Adrenal gland (tissue), 9 donors: ENCODE measurements at regions not wholly inside any gene's neighbourhood (a gene's known extent, or its start where the extent isn't known, plus 50 kb on each side); places are given as distances from the start of the nearest gene placed in this dataset.

Source experiments
- DNase-seq, 7 donors: peaks; one replicate each; pipeline ENCODE4 v3.0.0-alpha.2; 2019 to 2020
- H3K27ac ChIP-seq, 5 donors: fragments of 200-600 bp; sonication (generic) in 4 of 5; 1 replicate in 3 of 5; 2 replicates in 2 of 5; pipeline versions ENCODE4 v1.5.1 to v1.8.0; 2016 to 2020; ENCODE audit warnings: mild to moderate bottlenecking in 1 of 5
- H3K27me3 ChIP-seq: fragments of 200-600 bp; 2 replicates; pipeline ENCODE4 v1.8.0; 2021
- H3K36me3 ChIP-seq, 2 donors: fragments of 200-600 bp; replicated peaks in 1 of 2; 1 replicate in 1 of 2; 2 replicates in 1 of 2; pipeline versions ENCODE4 v1.5.1 to v1.8.0; 2018 to 2022
- H3K4me1 ChIP-seq, 2 donors: fragments of 200-600 bp; replicated peaks in 1 of 2; 1 replicate in 1 of 2; 2 replicates in 1 of 2; pipeline versions ENCODE4 v1.5.1 to v1.8.0; 2018 to 2021
- H3K4me3 ChIP-seq, 4 donors: fragments of 200-600 bp; sonication (generic) in 3 of 4; one replicate each; pipeline ENCODE4 v1.5.1; 2016 to 2018
- H3K9me3 ChIP-seq, 3 donors: fragments of 200-600 bp; sonication (generic) in 1 of 3; replicated peaks in 1 of 3; 1 replicate in 2 of 3; 2 replicates in 1 of 3; pipeline versions ENCODE4 v1.5.1 to v1.8.0; 2016 to 2021
- POLR2A ChIP-seq, 2 donors: fragments of 450-650 bp; IDR thresholded peaks; one replicate each; pipeline ENCODE4 v1.6.1; 2017; ENCODE audit warnings: antibody characterized with exemption in 2 of 2, mild to moderate bottlenecking in 2 of 2, moderate library complexity in 1 of 2
- WGBS, 4 donors: extraction: QIAGEN DNeasy Blood & Tissue Kit in 2 of 4; methylation state at CpG; one replicate each; pipeline versions ENCODE4 v1.1.5 to v1.1.7; 2013 to 2017; 5-methylcytosine and 5-hydroxymethylcytosine counted together
- intact Hi-C, 2 donors: fragments of 100-400 bp; cut with DNase I; formaldehyde crosslinking; loops; one replicate each; pipeline versions ENCODE4 v1.14.1 to v1.15.0; 2022 to 2023
- TF ChIP-seq, protein P1 (sequence below), 6 experiments: fragments of 450-650 bp in 4 of 6; fragments of 200-600 bp in 2 of 6; sonication (generic) in 1 of 6; IDR thresholded peaks; 1 replicate in 5 of 6; 2 replicates in 1 of 6; pipeline versions ENCODE4 v1.5.1 to v1.8.0; 2016 to 2021; ENCODE audit warnings: antibody characterized with exemption in 6 of 6, mild to moderate bottlenecking in 2 of 6, moderate library complexity in 1 of 6
- donor health status: healthy with polysubstance abuse.
- donor health status: Bipolar disorder and iron deficiency.
- donor health status: DM: yes; HTN: yes; CAD: no.
- donor health status: DM: no; HTN: no; CAD: no.
- donor health status: DM: no; HTN: no; CAD: no.

DNA sequence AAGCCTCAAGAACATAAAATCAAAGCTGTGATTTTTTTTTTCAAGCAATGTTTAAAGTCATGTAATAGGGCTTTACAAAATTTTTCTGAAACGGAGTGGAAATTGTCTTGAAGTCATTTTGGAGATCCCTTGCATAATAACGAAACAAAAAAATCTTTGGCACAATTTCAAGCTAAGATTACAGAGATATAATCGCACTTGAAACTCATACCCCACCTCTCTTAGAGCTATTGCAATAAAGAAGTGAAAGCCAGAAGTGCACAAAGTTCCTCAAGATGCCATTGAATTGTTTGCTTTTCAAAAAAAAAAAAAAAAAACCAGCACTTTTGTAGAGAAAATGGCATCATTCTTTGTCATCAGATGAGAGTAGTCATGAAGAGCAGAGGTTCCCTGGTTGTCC, 152.3 kb downstream of the PAX3 start:
- no peaks in the 10 kb centered on the region for H3K4me1 ChIP-seq
- H3K27ac ChIP-seq: no peak overlapping the region
- no peak overlapping the region for H3K4me3 ChIP-seq
- no peaks in the 10 kb centered on the region for H3K9me3 ChIP-seq
- no peaks in the 10 kb centered on the region for H3K27me3 ChIP-seq
- WGBS, 4 donors: 60 to 73% (median 62%) methylated on average over 3 of the region's 3 CpGs
- DNase-seq: no peak
- H3K36me3 ChIP-seq: no peaks in the 10 kb centered on the region
- intact Hi-C loops: no loop called here
- TF ChIP-seq POLR2A (IDR thresholded peaks at IDR 0.05): no peak
- TF ChIP-seq, protein P1, sequence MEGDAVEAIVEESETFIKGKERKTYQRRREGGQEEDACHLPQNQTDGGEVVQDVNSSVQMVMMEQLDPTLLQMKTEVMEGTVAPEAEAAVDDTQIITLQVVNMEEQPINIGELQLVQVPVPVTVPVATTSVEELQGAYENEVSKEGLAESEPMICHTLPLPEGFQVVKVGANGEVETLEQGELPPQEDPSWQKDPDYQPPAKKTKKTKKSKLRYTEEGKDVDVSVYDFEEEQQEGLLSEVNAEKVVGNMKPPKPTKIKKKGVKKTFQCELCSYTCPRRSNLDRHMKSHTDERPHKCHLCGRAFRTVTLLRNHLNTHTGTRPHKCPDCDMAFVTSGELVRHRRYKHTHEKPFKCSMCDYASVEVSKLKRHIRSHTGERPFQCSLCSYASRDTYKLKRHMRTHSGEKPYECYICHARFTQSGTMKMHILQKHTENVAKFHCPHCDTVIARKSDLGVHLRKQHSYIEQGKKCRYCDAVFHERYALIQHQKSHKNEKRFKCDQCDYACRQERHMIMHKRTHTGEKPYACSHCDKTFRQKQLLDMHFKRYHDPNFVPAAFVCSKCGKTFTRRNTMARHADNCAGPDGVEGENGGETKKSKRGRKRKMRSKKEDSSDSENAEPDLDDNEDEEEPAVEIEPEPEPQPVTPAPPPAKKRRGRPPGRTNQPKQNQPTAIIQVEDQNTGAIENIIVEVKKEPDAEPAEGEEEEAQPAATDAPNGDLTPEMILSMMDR (IDR thresholded peaks at IDR 0.05): no peak

DNA sequence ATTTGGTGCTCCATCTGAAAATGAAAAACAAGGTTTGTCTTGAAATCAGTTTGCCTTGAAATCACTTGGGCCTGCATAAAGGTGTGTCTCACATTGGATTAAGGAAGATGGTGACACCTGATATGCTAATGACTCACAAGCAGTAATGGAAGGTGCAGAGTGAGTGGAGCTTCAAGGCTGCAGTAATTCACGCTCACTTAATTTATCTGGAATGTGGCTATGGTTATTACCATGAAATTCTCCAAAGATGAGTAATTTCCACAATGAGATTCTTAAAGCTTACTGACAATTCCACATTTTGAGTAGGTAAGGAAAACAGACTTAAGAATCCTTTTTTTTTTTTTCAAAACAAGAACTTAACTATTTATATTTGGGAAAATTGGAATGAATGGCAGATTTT, 156.8 kb downstream of the PAX3 start:
- intact Hi-C loops: no loop called here
- WGBS, 4 donors: 79 to 88% (median 86%) methylated on average over 1 of the region's 1 CpG

DNA sequence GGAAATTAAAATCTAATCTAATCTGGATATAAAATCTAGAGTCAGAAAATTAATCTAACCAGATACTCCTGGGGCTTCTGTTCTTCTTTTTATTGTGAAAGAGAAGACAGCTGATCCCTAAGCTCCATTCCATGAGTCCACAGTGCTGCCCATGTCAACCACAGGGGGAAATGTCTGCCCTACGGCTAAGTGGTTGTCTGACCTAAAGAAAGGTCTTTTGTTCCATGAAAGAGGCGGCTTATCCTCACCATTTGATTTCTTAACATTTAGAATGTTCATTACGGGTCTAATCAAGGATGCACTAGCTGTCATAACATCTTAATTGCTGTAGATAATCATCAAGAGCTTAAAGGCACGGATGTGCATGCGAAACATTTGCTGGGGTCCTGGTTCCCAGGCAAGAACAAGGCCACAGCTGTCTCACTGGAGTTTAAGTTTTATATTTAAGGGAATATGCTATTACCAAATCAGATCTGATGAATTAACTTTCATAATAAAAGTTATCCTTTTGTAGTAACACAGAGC, 162.6 kb downstream of the PAX3 start:
- Histone ChIP-seq H3K9me3 (no peaks in the 10 kb centered on the region), H3K36me3 (no peaks in the 10 kb centered on the region), H3K4me3 (no peak overlapping the region), H3K27me3 (no peaks in the 10 kb centered on the region), H3K27ac (no peak overlapping the region), H3K4me1 (no peaks in the 10 kb centered on the region)
- no peak for TF ChIP-seq POLR2A (IDR thresholded peaks at IDR 0.05)
- TF ChIP-seq, protein P1 (IDR thresholded peaks at IDR 0.05): no peak
- intact Hi-C loops: no loop called here
- no peak for DNase-seq
- 66 to 78% (median 69%) methylated on average over 5 of the region's 5 CpGs for WGBS, 4 donors

More for the DNA sequence above, 156.8 kb downstream of the PAX3 start:
- Histone ChIP-seq H3K27me3 (no peaks in the 10 kb centered on the region), H3K27ac (no peak overlapping the region), H3K9me3 (no peaks in the 10 kb centered on the region), H3K36me3 (no peaks in the 10 kb centered on the region), H3K4me1 (no peaks in the 10 kb centered on the region), H3K4me3 (no peak overlapping the region)
- no peak for DNase-seq
- TF ChIP-seq POLR2A (IDR thresholded peaks at IDR 0.05): no peak
- TF ChIP-seq, protein P1 (IDR thresholded peaks at IDR 0.05): no peak

DNA sequence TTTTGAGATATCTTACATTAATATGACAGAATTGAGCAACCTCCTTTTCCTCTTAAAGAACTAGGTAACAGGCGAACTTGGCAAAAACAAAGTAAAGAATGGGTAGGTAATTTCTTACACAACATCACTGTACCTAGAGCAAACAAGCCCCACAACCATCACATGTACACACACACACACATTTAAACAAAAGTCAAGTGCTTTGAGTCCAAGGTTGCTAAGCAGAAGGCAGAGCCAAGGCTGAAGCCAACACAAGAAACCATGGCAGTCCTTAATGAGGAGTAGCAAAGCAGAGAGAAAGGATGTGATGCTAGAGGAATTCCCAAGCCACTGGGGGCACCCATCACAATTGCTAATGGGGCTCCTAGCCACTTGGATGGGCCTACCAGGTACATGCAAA, 164.1 kb downstream of the PAX3 start:
- H3K27me3 ChIP-seq: no peaks in the 10 kb centered on the region
- intact Hi-C loops: no loop called here
- no peaks in the 10 kb centered on the region for H3K4me1 ChIP-seq
- H3K4me3 ChIP-seq: no peak overlapping the region
- H3K9me3 ChIP-seq: no peaks in the 10 kb centered on the region
- no peak overlapping the region for H3K27ac ChIP-seq
- DNase-seq: no peak
- no peak for TF ChIP-seq POLR2A (IDR thresholded peaks at IDR 0.05)
- TF ChIP-seq, protein P1 (IDR thresholded peaks at IDR 0.05): no peak
- 68 to 90% (median 80%) methylated on average over 1 of the region's 1 CpG for WGBS, 4 donors
- H3K36me3 ChIP-seq: no peaks in the 10 kb centered on the region
